ENCODE measurements at regions not wholly inside any gene's neighbourhood (a gene's known extent, or its start where the extent isn't known, plus 50 kb on each side); places are given as distances from the start of the nearest gene placed in this dataset.

DNA sequence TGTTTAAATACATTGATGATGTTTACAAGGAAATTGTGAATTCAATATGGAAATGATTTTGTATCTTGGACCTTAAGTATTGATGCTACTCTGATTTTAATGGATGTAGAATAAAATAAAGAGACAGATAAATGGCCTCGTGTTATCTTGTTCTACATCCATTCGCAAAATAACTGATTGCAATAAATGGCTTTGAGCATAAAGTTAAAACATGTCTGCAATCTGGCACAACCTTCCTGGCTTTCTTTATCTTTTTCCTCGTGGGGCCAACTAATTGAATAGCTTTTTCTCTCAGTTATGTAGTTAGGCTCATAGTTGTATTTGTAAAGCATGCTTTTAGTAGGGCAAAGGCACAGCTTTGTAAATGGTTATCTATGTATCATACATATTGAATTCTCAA, 691.4 kb downstream of the CDH8 start:
- Histone ChIP-seq H2AFZ (no peak overlapping the region), H3K9me2 (ENCODE audit: insufficient read depth) (no peaks in the 10 kb centered on the region), H3F3A (ENCODE audit: insufficient read depth, low read depth) (no peaks in the 10 kb centered on the region), H3K4me2 (no peak overlapping the region), H3K36me3 (ENCODE audit: low read depth) (no peaks in the 10 kb centered on the region), H3K4me3 (no peak overlapping the region), H3K79me2 (ENCODE audit: low read depth) (no peaks in the 10 kb centered on the region), H3K27me3 (ENCODE audit: insufficient read depth, low read depth) (no peaks in the 10 kb centered on the region), H3K27ac (no peak overlapping the region), H4K20me1 (ENCODE audit: insufficient read depth) (no peaks in the 10 kb centered on the region), H3K4me1 (replicated peaks; ENCODE audit: insufficient read depth) (no peaks in the 10 kb centered on the region), H3K9me3 (ENCODE audit: insufficient read depth, low read depth) (no peaks in the 10 kb centered on the region)
- POLR2A ChIA-PET (ENCODE audit: unreplicated experiment): no interaction called here
- BruUV-seq (replicated peaks): no TSS peak
- DNase-seq: no peak
- intact Hi-C loops (cut with micrococcal nuclease; ENCODE audit: unreplicated experiment): no loop called here
- CTCF ChIA-PET: no interaction called here
- TF ChIP-seq CTCF (conservative IDR thresholded peaks at IDR 0.05): no peak
- no peak for TF ChIP-seq EZH2 (IDR thresholded peaks at IDR 0.05; ENCODE audit: low read depth)

- POLR2A ChIA-PET (ENCODE audit: unreplicated experiment): no interaction called here
- CTCF ChIA-PET: no interaction called here
- Histone ChIP-seq H3K36me3 (ENCODE audit: low read depth) (no peaks in the 10 kb centered on the region), H3K27ac (no peak overlapping the region), H3K4me3 (no peak overlapping the region), H3K9me3 (ENCODE audit: insufficient read depth, low read depth) (no peaks in the 10 kb centered on the region), H3F3A (ENCODE audit: insufficient read depth, low read depth) (no peaks in the 10 kb centered on the region), H3K4me1 (replicated peaks; ENCODE audit: insufficient read depth) (no peaks in the 10 kb centered on the region), H3K9me2 (ENCODE audit: insufficient read depth) (no peaks in the 10 kb centered on the region), H3K79me2 (ENCODE audit: low read depth) (no peaks in the 10 kb centered on the region), H3K4me2 (no peak overlapping the region), H3K27me3 (ENCODE audit: insufficient read depth, low read depth) (no peaks in the 10 kb centered on the region), H4K20me1 (ENCODE audit: insufficient read depth) (no peaks in the 10 kb centered on the region), H2AFZ (no peak overlapping the region)
- BruUV-seq (replicated peaks): no TSS peak
- intact Hi-C loops (cut with micrococcal nuclease; ENCODE audit: unreplicated experiment): no loop called here
- TF ChIP-seq EZH2 (IDR thresholded peaks at IDR 0.05; ENCODE audit: low read depth) (no peak), CTCF (conservative IDR thresholded peaks at IDR 0.05) (no peak)
- no peak for DNase-seq
Observed at GRCh38 chr16:61332461-61332860, 703.8 kb downstream of the CDH8 start.

DNA sequence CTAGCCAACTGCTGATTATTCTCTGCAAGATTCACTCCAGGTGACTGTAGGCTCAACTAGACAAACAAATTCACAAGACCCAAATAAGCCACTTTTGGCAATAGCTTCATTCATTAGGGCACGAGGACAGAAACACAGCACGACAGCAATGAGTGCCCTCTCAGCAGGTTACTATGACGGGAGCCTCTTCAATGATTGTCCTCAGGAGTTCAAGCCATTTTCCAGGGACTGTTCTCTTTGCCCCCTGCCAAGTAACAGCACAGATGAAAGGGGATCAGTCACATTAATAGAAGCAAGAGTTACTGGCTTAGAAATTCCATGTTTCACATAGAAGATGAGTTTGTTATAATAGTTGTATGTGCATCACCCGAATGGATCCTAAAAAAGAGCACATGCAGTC, 712.2 kb downstream of the CDH8 start:
- Histone ChIP-seq H3K27ac (no peak overlapping the region), H3K79me2 (ENCODE audit: low read depth) (no peaks in the 10 kb centered on the region), H3K9me3 (ENCODE audit: insufficient read depth, low read depth) (no peaks in the 10 kb centered on the region), H3F3A (ENCODE audit: insufficient read depth, low read depth) (no peaks in the 10 kb centered on the region), H3K4me3 (no peak overlapping the region), H3K27me3 (ENCODE audit: insufficient read depth, low read depth) (no peaks in the 10 kb centered on the region), H2AFZ (no peak overlapping the region), H3K4me2 (no peak overlapping the region), H3K9me2 (ENCODE audit: insufficient read depth) (no peaks in the 10 kb centered on the region), H3K36me3 (ENCODE audit: low read depth) (no peaks in the 10 kb centered on the region), H4K20me1 (ENCODE audit: insufficient read depth) (no peaks in the 10 kb centered on the region), H3K4me1 (replicated peaks; ENCODE audit: insufficient read depth) (no peaks in the 10 kb centered on the region)
- no TSS peak for BruUV-seq (replicated peaks)
- ChIA-PET CTCF (no interaction called here), POLR2A (ENCODE audit: unreplicated experiment) (no interaction called here)
- no peak for TF ChIP-seq EZH2 (IDR thresholded peaks at IDR 0.05; ENCODE audit: low read depth)
- no peak for TF ChIP-seq CTCF (conservative IDR thresholded peaks at IDR 0.05)
- intact Hi-C loops (cut with micrococcal nuclease; ENCODE audit: unreplicated experiment): no loop called here
- no peak for DNase-seq

All from PC-9 (cell line).